NCI-H2227 treated with DMSO at 0.1 percent for 48 hours (cell line): ENCODE measurements at regions not wholly inside any gene's neighbourhood (a gene's known extent, or its start where the extent isn't known, plus 50 kb on each side); places are given as distances from the start of the nearest gene placed in this dataset.

Experiments
- DNase-seq: peaks from one replicate; lab custom pipeline; 2025; lab: John Stamatoyannopoulos, UW

GRCh38 chr12:95411466-95411865, 62.5 kb upstream of the METAP2 start:
- no peak for DNase-seq

GRCh38 chr12:95412482-95413311, 61.3 kb upstream of the METAP2 start:
- peak; percentile 55 for DNase-seq

- DNase-seq, result no peak
Observed at GRCh38 chr12:95413576-95413975, 60.4 kb upstream of the METAP2 start.

- DNase-seq, result no peak
Observed at GRCh38 chr12:95415451-95415850, 58.5 kb upstream of the METAP2 start.

- DNase-seq, result no peak
Observed at GRCh38 chr12:95416111-95416636, 57.8 kb upstream of the METAP2 start.

GRCh38 chr12:95417372-95417771, 56.6 kb upstream of the METAP2 start:
- no peak for DNase-seq

GRCh38 chr12:95418142-95418541, 55.8 kb upstream of the METAP2 start:
- DNase-seq, result no peak
